MCF 10A (cell line): ENCODE measurements at regions not wholly inside any gene's neighbourhood (a gene's known extent, or its start where the extent isn't known, plus 50 kb on each side); places are given as distances from the start of the nearest gene placed in this dataset.
A peak's percentile ranks its signal among the peaks of the same experiment; 100 is the strongest.

Experiments
- BruUV-seq: library from RNA; stranded (reverse); fragments of 400-500 nt; replicated peaks from 2 replicates; lab custom pipeline; 2021; lab: Mats Ljungman, UMichigan
- CTCF ChIA-PET: fragments of 300-600 bp; sonication (Branson Sonifier 250); formaldehyde crosslinking; extraction: SDS; loops from one replicate; lab custom pipeline; 2021; ENCODE audit warnings: antibody characterized with exemption, inconsistent platforms; lab: Yijun Ruan, JAX
- POLR2A ChIA-PET: fragments of 300-600, 350-650 bp; sonication (Branson Sonifier 250); formaldehyde crosslinking; extraction: SDS; loops from one replicate; lab custom pipeline; 2020; ENCODE audit warnings: antibody characterized with exemption, inconsistent platforms; lab: Yijun Ruan, JAX
- DNase-seq: peaks from one replicate; pipeline ENCODE4 v3.0.0-alpha.2; 2018; ENCODE audit not compliant: unreplicated experiment
- H3K27ac Mint-ChIP-seq: one replicate; pipeline ENCODE4 v1.8.0; 2022; ENCODE audit warnings: mild to moderate bottlenecking, low read depth, mixed read lengths; ENCODE audit not compliant: unreplicated experiment
- H3K27me3 Mint-ChIP-seq: one replicate; pipeline ENCODE4 v1.8.0; 2022; ENCODE audit warnings: mixed read lengths; ENCODE audit not compliant: insufficient read depth, unreplicated experiment
- H3K36me3 Mint-ChIP-seq: one replicate; pipeline ENCODE4 v1.8.0; 2022; ENCODE audit warnings: mild to moderate bottlenecking, moderate library complexity, mixed read lengths; ENCODE audit not compliant: insufficient read depth, unreplicated experiment
- H3K4me1 Mint-ChIP-seq: one replicate; pipeline ENCODE4 v1.8.0; 2022; ENCODE audit warnings: mixed read lengths; ENCODE audit not compliant: insufficient read depth, unreplicated experiment
- H3K4me3 Mint-ChIP-seq: one replicate; pipeline ENCODE4 v1.8.0; 2022; ENCODE audit warnings: mild to moderate bottlenecking, moderate library complexity, mixed read lengths; ENCODE audit not compliant: unreplicated experiment
- H3K9me3 Mint-ChIP-seq: one replicate; pipeline ENCODE4 v1.8.0; 2022; ENCODE audit warnings: mixed read lengths; ENCODE audit not compliant: unreplicated experiment
- CTCF ChIP-seq: fragments of 200-600 bp; IDR thresholded peaks from one replicate; pipeline ENCODE4 v1.8.0; 2022; ENCODE audit warnings: antibody characterized with exemption, mild to moderate bottlenecking; ENCODE audit not compliant: unreplicated experiment
- intact Hi-C: fragments of 100-400 bp; cut with micrococcal nuclease; formaldehyde crosslinking; loops from 2 replicates; pipeline ENCODE4 v1.14.1; 2022

GRCh38 chr9:92196400-92196799 is 81.2 kb upstream of the SPTLC1 start:
- no peak for DNase-seq
- ChIA-PET POLR2A (interaction anchor here (0.6 kb wide), 1 partner anchor 10 kb away, joined by 3 read pairs; no protein-coding TSS in a partner anchor), CTCF (interaction anchor here (0.5 to 1.2 kb wide), 2 partner anchors 35 to 57 kb away, joined by 3 to 5 read pairs; no protein-coding TSS in a partner anchor)
- H3K9me3 Mint-ChIP-seq = peaks cover 15% of the 10 kb centered on the region
- peaks cover 6% of the 10 kb centered on the region for H3K4me1 Mint-ChIP-seq
- H3K4me3 Mint-ChIP-seq = no peak overlapping the region
- H3K36me3 Mint-ChIP-seq = no peaks in the 10 kb centered on the region
- no peak for TF ChIP-seq CTCF
- no peak overlapping the region for H3K27ac Mint-ChIP-seq
- no TSS peak for BruUV-seq
- intact Hi-C loops = no loop called here
- H3K27me3 Mint-ChIP-seq = no peaks in the 10 kb centered on the region

GRCh38 chr9:92191801-92192200 is 76.6 kb upstream of the SPTLC1 start:
- POLR2A ChIA-PET = no interaction called here
- BruUV-seq = no TSS peak
- DNase-seq = peak; percentile 33
- CTCF ChIA-PET = interaction anchor here (0.6 to 3.3 kb wide), 2 partner anchors 52 to 381 kb away, joined by 3 to 15 read pairs; no protein-coding TSS in a partner anchor
- Mint-ChIP-seq H3K4me1 (peaks cover 6% of the 10 kb centered on the region), H3K36me3 (no peaks in the 10 kb centered on the region), H3K9me3 (peaks cover 7% of the 10 kb centered on the region), H3K4me3 (no peak overlapping the region), H3K27me3 (no peaks in the 10 kb centered on the region), H3K27ac (no peak overlapping the region)
- TF ChIP-seq CTCF = no peak
- intact Hi-C loops = no loop called here

- Mint-ChIP-seq H3K27me3 (no peaks in the 10 kb centered on the region), H3K9me3 (no peaks in the 10 kb centered on the region), H3K27ac (no peak overlapping the region), H3K36me3 (no peaks in the 10 kb centered on the region), H3K4me3 (no peak overlapping the region), H3K4me1 (peaks cover 6% of the 10 kb centered on the region)
- intact Hi-C loops = no loop called here
- TF ChIP-seq CTCF = no peak
- ChIA-PET POLR2A (no interaction called here), CTCF (interaction anchor here (1.0 to 3.3 kb wide), 2 partner anchors 9 to 51 kb away, joined by 3 to 15 read pairs; no protein-coding TSS in a partner anchor)
- DNase-seq = no peak
- no TSS peak for BruUV-seq
Observed at GRCh38 chr9:92190536-92190790, 75.2 kb upstream of the SPTLC1 start.

GRCh38 chr9:92189782-92190535 is 74.7 kb upstream of the SPTLC1 start:
- H3K36me3 Mint-ChIP-seq = no peaks in the 10 kb centered on the region
- POLR2A ChIA-PET = no interaction called here
- H3K9me3 Mint-ChIP-seq = no peaks in the 10 kb centered on the region
- CTCF ChIA-PET = interaction anchor here (0.6 to 3.3 kb wide), 3 partner anchors 9 to 50 kb away, joined by 3 to 15 read pairs (median 3); no protein-coding TSS in a partner anchor
- no peaks in the 10 kb centered on the region for H3K27me3 Mint-ChIP-seq
- intact Hi-C loops = no loop called here
- H3K4me3 Mint-ChIP-seq = no peak overlapping the region
- H3K4me1 Mint-ChIP-seq = peaks cover 6% of the 10 kb centered on the region
- no peak overlapping the region for H3K27ac Mint-ChIP-seq
- TF ChIP-seq CTCF = no peak
- BruUV-seq = no TSS peak
- DNase-seq = no peak
